ENCODE measurements at regions not wholly inside any gene's neighbourhood (a gene's known extent, or its start where the extent isn't known, plus 50 kb on each side); places are given as distances from the start of the nearest gene placed in this dataset.

- Histone ChIP-seq H2AFZ (ENCODE audit: low read length) (no peak overlapping the region), H3K27ac (ENCODE audit: low read depth, low read length) (no peak overlapping the region), H3K4me2 (ENCODE audit: insufficient read depth, low read length) (no peak overlapping the region)
These were observed 113.3 kb upstream of the SPATA31D4 start for GRCh38 chr9:81814794-81815464.

GRCh38 chr9:81815781-81816180 lies 112.4 kb upstream of the SPATA31D4 start:
- no peak for DNase-seq (ENCODE audit: insufficient read length, low spot score, missing footprints)
- H3K4me1 ChIP-seq (ENCODE audit: insufficient read depth, low read length): peaks cover 16% of the 10 kb centered on the region
- H4K20me1 ChIP-seq (ENCODE audit: insufficient read depth, low read length): no peaks in the 10 kb centered on the region
- no peak overlapping the region for H3K4me2 ChIP-seq (ENCODE audit: insufficient read depth, low read length)
- no peak for TF ChIP-seq CTCF (IDR thresholded peaks at IDR 0.05; ENCODE audit: extremely low read depth, low read depth, low read length)
- H3K27me3 ChIP-seq (ENCODE audit: insufficient read depth, low read length): peaks cover 23% of the 10 kb centered on the region
- no peaks in the 10 kb centered on the region for H3K36me3 ChIP-seq (ENCODE audit: insufficient read depth, low read length)
- H3K27ac ChIP-seq (ENCODE audit: low read depth, low read length): no peak overlapping the region
- no peak overlapping the region for H2AFZ ChIP-seq (ENCODE audit: low read length)
- H3K79me2 ChIP-seq (ENCODE audit: insufficient read depth, low read length): no peaks in the 10 kb centered on the region
- no peaks in the 10 kb centered on the region for H3K9me3 ChIP-seq (ENCODE audit: low read depth, low read length)
- H3K4me3 ChIP-seq (ENCODE audit: insufficient read depth, low read length): no peak overlapping the region

More at GRCh38 chr9:81814794-81815464, 113.3 kb upstream of the SPATA31D4 start:
- TF ChIP-seq CTCF (IDR thresholded peaks at IDR 0.05; ENCODE audit: extremely low read depth, low read depth, low read length): no peak
- no peaks in the 10 kb centered on the region for H3K79me2 ChIP-seq (ENCODE audit: insufficient read depth, low read length)
- H4K20me1 ChIP-seq (ENCODE audit: insufficient read depth, low read length): no peaks in the 10 kb centered on the region
- no peaks in the 10 kb centered on the region for H3K9me3 ChIP-seq (ENCODE audit: low read depth, low read length)
- H3K27me3 ChIP-seq (ENCODE audit: insufficient read depth, low read length): peaks cover 23% of the 10 kb centered on the region
- no peak for DNase-seq (ENCODE audit: insufficient read length, low spot score, missing footprints)
- H3K4me1 ChIP-seq (ENCODE audit: insufficient read depth, low read length): peaks cover 8% of the 10 kb centered on the region
- no peak overlapping the region for H3K4me3 ChIP-seq (ENCODE audit: insufficient read depth, low read length)
- no peaks in the 10 kb centered on the region for H3K36me3 ChIP-seq (ENCODE audit: insufficient read depth, low read length)

GRCh38 chr9:81819155-81819554 lies 109.1 kb upstream of the SPATA31D4 start:
- no peaks in the 10 kb centered on the region for H3K9me3 ChIP-seq (ENCODE audit: low read depth, low read length)
- no peak for TF ChIP-seq CTCF (IDR thresholded peaks at IDR 0.05; ENCODE audit: extremely low read depth, low read depth, low read length)
- H3K27me3 ChIP-seq (ENCODE audit: insufficient read depth, low read length): peaks cover 19% of the 10 kb centered on the region
- no peaks in the 10 kb centered on the region for H3K36me3 ChIP-seq (ENCODE audit: insufficient read depth, low read length)
- H3K79me2 ChIP-seq (ENCODE audit: insufficient read depth, low read length): no peaks in the 10 kb centered on the region
- peak overlapping the region; percentile 54 for H3K4me2 ChIP-seq (ENCODE audit: insufficient read depth, low read length)
- H4K20me1 ChIP-seq (ENCODE audit: insufficient read depth, low read length): no peaks in the 10 kb centered on the region
- DNase-seq (ENCODE audit: insufficient read length, low spot score, missing footprints): no peak
- H3K4me1 ChIP-seq (ENCODE audit: insufficient read depth, low read length): peaks cover 18% of the 10 kb centered on the region
- no peak overlapping the region for H3K4me3 ChIP-seq (ENCODE audit: insufficient read depth, low read length)
- H2AFZ ChIP-seq (ENCODE audit: low read length): no peak overlapping the region
- H3K27ac ChIP-seq (ENCODE audit: low read depth, low read length): no peak overlapping the region

- no peak for DNase-seq (ENCODE audit: insufficient read length, low spot score, missing footprints)
These were observed 108.2 kb upstream of the SPATA31D4 start for GRCh38 chr9:81819859-81820546.

More at GRCh38 chr9:81819859-81820546, 108.2 kb upstream of the SPATA31D4 start:
- Histone ChIP-seq H3K27ac (ENCODE audit: low read depth, low read length) (no peak overlapping the region), H4K20me1 (ENCODE audit: insufficient read depth, low read length) (no peaks in the 10 kb centered on the region), H3K36me3 (ENCODE audit: insufficient read depth, low read length) (no peaks in the 10 kb centered on the region), H3K4me1 (ENCODE audit: insufficient read depth, low read length) (peaks cover 18% of the 10 kb centered on the region), H2AFZ (ENCODE audit: low read length) (no peak overlapping the region), H3K27me3 (ENCODE audit: insufficient read depth, low read length) (peaks cover 12% of the 10 kb centered on the region), H3K79me2 (ENCODE audit: insufficient read depth, low read length) (no peaks in the 10 kb centered on the region), H3K9me3 (ENCODE audit: low read depth, low read length) (no peaks in the 10 kb centered on the region), H3K4me3 (ENCODE audit: insufficient read depth, low read length) (no peak overlapping the region), H3K4me2 (ENCODE audit: insufficient read depth, low read length) (peak overlapping the region; percentile 54)
- TF ChIP-seq CTCF (IDR thresholded peaks at IDR 0.05; ENCODE audit: extremely low read depth, low read depth, low read length): no peak
